ENCODE measurements at regions not wholly inside any gene's neighbourhood (a gene's known extent, or its start where the extent isn't known, plus 50 kb on each side); places are given as distances from the start of the nearest gene placed in this dataset.
"Not testable (repeated sequence)": the region's sequence is repeated elsewhere in the genome, so short reads cannot be mapped to it uniquely, and the experiment has no call there.

DNA sequence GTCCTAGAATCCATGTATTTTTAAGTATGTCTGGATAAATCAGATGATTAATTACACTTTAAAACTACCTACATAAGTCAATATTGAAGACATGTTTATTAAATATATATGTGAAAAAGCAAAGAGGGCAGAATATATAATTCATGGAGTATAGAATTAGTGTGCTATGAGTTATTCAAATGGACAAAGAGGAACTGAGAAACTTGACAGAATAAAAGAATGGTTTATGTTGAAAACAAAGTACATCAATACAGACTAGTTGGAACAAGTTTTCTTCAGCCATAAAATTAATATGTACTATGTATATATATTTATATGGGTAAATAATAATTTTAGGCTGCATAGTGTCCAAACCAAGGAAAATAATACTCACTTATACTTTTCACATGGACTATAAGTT lies 173.5 kb downstream of the NPFFR2 start:
- DNase-seq (ENCODE audit: low spot score), result no peak
- ATAC-seq (ENCODE audit: low FRiP score), result no peak

DNA sequence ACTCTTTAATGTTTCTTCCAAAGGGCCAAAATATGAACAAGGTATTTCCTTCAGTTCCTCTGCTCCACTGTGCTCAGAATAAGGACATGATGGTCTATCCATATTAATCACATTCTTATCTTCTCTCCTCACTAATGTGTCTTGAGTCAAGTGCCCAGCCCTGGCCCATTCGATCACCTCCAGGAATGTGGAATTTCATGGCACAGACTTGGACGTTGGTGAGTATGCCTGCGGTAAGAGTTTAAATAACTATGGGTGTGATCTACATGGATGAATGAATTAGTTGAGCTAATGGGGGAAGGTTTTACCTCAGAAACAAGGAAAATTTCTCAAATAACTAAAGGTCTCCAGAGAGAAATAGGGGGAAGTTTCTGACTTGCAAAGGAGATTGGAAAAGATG lies 174.0 kb downstream of the NPFFR2 start:
- TF ChIP-seq, protein P1, sequence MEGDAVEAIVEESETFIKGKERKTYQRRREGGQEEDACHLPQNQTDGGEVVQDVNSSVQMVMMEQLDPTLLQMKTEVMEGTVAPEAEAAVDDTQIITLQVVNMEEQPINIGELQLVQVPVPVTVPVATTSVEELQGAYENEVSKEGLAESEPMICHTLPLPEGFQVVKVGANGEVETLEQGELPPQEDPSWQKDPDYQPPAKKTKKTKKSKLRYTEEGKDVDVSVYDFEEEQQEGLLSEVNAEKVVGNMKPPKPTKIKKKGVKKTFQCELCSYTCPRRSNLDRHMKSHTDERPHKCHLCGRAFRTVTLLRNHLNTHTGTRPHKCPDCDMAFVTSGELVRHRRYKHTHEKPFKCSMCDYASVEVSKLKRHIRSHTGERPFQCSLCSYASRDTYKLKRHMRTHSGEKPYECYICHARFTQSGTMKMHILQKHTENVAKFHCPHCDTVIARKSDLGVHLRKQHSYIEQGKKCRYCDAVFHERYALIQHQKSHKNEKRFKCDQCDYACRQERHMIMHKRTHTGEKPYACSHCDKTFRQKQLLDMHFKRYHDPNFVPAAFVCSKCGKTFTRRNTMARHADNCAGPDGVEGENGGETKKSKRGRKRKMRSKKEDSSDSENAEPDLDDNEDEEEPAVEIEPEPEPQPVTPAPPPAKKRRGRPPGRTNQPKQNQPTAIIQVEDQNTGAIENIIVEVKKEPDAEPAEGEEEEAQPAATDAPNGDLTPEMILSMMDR (IDR thresholded peaks at IDR 0.05), result no peak
- DNase-seq (ENCODE audit: low spot score) (no peak), ATAC-seq (ENCODE audit: low FRiP score) (no peak)

More for the DNA sequence above, 173.5 kb downstream of the NPFFR2 start:
- TF ChIP-seq, protein P1 (IDR thresholded peaks at IDR 0.05), result no peak

DNA sequence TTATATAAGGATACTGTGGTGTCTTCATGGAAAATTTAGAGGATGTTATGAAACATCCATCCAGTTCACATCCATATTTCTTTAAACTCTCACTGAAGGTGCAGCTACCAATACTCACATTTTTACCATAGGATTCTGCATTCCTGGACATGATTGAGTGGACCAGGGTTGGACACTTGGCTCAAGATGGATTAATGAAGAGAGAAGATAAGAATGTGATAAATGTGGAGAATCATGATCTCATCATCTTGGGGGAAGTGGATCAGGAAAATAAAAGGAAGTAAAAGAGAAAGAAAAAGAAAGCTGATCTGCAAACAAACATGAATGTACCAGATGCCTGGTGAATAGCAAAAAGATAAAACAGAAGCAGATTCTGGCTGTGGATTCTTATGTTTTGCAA lies 175.4 kb downstream of the NPFFR2 start:
- TF ChIP-seq, protein P1 (IDR thresholded peaks at IDR 0.05), result no peak
- ATAC-seq (ENCODE audit: low FRiP score) (no peak), DNase-seq (ENCODE audit: low spot score) (no peak)

DNA sequence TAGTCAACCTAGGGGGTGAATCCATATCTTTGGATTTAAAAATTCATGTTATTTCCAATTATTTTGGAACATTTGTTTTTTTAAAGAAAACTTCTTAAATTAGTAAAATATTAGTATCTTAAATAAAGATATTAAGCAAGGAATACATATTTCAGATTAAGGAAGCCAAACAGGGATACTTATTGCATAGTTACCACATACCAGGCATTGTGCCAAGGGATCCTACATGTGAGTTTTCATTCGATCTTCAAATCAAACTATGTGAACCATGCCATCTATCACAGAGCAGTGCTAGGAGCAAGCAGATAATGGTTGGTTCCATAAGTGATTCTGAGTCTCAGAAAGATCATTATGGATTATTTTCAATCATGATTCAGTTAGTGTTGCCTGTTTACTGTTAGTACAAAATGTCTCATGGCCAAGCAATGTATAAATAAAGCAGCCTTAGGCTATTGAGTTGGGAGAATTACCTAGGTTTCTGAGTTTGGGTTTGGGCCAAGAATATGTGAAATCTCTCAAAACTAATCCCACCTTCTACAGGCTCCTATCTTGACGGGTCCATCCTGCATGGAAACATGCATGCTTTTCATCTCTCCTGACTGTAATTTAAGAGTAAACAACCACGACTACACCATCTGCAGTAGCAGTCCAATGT lies 176.7 kb downstream of the NPFFR2 start:
- TF ChIP-seq, protein P1 (IDR thresholded peaks at IDR 0.05), result no peak
- ATAC-seq (ENCODE audit: low FRiP score) (no peak), DNase-seq (ENCODE audit: low spot score) (no peak)

DNA sequence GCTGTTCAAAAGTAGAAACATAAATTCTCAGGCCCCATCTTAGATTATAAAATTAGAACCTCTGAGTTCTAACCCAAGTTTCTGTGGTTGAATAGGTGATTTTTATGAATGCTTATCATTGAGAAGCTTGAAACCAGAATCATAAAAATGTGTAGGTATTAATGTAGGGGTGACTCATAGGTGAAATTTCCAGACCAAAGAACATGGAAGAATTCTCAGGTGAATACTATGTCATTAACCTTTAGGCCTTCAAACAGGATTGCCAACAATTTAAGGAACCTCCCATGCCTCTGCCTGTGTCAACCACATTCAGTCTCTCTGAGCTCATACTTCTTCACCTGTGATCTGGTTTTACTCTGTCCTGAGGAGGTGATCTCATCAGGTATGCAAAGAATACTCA lies 177.8 kb downstream of the NPFFR2 start:
- ATAC-seq (ENCODE audit: low FRiP score) (peak; percentile 56), DNase-seq (ENCODE audit: low spot score) (no peak)
- TF ChIP-seq, protein P1 (IDR thresholded peaks at IDR 0.05), result no peak

DNA sequence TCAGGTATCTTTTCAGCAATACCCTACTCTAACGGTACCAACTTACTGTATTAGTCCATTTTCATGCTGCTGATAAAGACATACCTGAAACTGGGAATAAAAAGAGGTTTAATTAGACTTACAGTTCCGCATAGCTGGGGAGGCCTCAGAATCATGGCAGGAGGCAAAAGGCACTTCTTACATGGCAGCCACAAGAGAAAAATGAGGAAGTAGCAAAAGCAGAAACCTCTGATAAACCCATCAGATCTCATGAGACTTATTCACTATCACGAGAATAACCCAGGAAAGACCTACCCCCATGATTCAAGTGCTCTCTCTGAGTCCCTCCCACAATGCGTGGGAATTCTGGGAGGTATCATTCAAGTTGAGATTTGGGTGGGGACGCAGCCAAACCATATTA lies 182.0 kb downstream of the NPFFR2 start:
- ATAC-seq (ENCODE audit: low FRiP score); DNase-seq (ENCODE audit: low spot score): not testable (repeated sequence)

DNA sequence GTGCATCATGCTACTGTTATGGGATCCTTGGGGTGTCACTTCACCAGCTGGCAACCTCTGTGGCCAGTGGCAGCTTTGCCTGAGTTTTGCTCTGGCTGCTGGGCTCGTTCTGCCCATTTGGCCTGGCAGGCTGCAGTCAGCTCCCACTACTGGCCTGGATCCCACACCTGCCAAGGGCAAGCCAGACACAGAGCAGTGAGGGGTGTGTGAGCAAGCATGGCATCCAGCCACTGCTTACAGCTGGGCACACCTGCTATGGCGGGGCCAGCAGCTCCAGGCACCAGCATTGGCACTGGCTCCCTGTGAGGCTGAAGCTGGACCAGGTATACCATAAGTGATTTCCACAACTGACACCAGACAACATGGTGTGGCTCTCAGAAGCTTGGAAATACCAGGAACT lies 183.4 kb downstream of the NPFFR2 start:
- TF ChIP-seq, protein P1 (IDR thresholded peaks at IDR 0.05), result no peak
- DNase-seq (ENCODE audit: low spot score) (no peak), ATAC-seq (ENCODE audit: low FRiP score) (no peak)

Data from omental fat pad (tissue), 3 donors.